ENCODE measurements at regions not wholly inside any gene's neighbourhood (a gene's known extent, or its start where the extent isn't known, plus 50 kb on each side); places are given as distances from the start of the nearest gene placed in this dataset.

GRCh38 chr13:39185326-39185725 is 147.1 kb downstream of the NHLRC3 start:
- H3K4me1 Mint-ChIP-seq (ENCODE audit: low read depth) = no peaks in the 10 kb centered on the region
- H3K27ac Mint-ChIP-seq = no peak overlapping the region
- H3K36me3 Mint-ChIP-seq (ENCODE audit: low read depth) = no peaks in the 10 kb centered on the region
- DNase-seq = no peak
- H3K4me3 Mint-ChIP-seq = no peak overlapping the region
- POLR2A ChIA-PET = no interaction called here
- ATAC-seq = no peak
- peaks cover 5% of the 10 kb centered on the region for H3K27me3 Mint-ChIP-seq (ENCODE audit: low read depth)
- CTCF ChIA-PET = no interaction called here
- no peaks in the 10 kb centered on the region for H3K9me3 Mint-ChIP-seq (ENCODE audit: insufficient read depth)

- ChIA-PET POLR2A (no interaction called here), CTCF (no interaction called here)
- no peaks in the 10 kb centered on the region for H3K4me1 Mint-ChIP-seq (ENCODE audit: low read depth)
- H3K27ac Mint-ChIP-seq = no peak overlapping the region
- no peak for ATAC-seq
- no peaks in the 10 kb centered on the region for H3K36me3 Mint-ChIP-seq (ENCODE audit: low read depth)
- peaks cover 6% of the 10 kb centered on the region for H3K27me3 Mint-ChIP-seq (ENCODE audit: low read depth)
- H3K9me3 Mint-ChIP-seq (ENCODE audit: insufficient read depth) = no peaks in the 10 kb centered on the region
- no peak overlapping the region for H3K4me3 Mint-ChIP-seq
- DNase-seq = no peak
These were observed 148.1 kb downstream of the NHLRC3 start for GRCh38 chr13:39186205-39186875.

GRCh38 chr13:39189778-39190177 is 151.5 kb downstream of the NHLRC3 start:
- POLR2A ChIA-PET = no interaction called here
- no peak for ATAC-seq
- Mint-ChIP-seq H3K36me3 (ENCODE audit: low read depth) (no peaks in the 10 kb centered on the region), H3K9me3 (ENCODE audit: insufficient read depth) (no peaks in the 10 kb centered on the region), H3K4me1 (ENCODE audit: low read depth) (no peaks in the 10 kb centered on the region), H3K27me3 (ENCODE audit: low read depth) (peaks cover 10% of the 10 kb centered on the region), H3K27ac (no peak overlapping the region), H3K4me3 (no peak overlapping the region)
- CTCF ChIA-PET = no interaction called here
- no peak for DNase-seq

GRCh38 chr13:39196965-39197646 is 158.8 kb downstream of the NHLRC3 start:
- ChIA-PET POLR2A (no interaction called here), CTCF (no interaction called here)
- ATAC-seq (no peak), DNase-seq (no peak)
- no peak overlapping the region for H3K4me3 Mint-ChIP-seq
- H3K36me3 Mint-ChIP-seq (ENCODE audit: low read depth) = no peaks in the 10 kb centered on the region
- no peak overlapping the region for H3K27ac Mint-ChIP-seq
- no peaks in the 10 kb centered on the region for H3K9me3 Mint-ChIP-seq (ENCODE audit: insufficient read depth)
- H3K27me3 Mint-ChIP-seq (ENCODE audit: low read depth) = peaks cover 6% of the 10 kb centered on the region
- no peaks in the 10 kb centered on the region for H3K4me1 Mint-ChIP-seq (ENCODE audit: low read depth)

- no peak overlapping the region for H3K27ac Mint-ChIP-seq
- H3K4me1 Mint-ChIP-seq (ENCODE audit: low read depth) = no peaks in the 10 kb centered on the region
- no peak for ATAC-seq
- DNase-seq = no peak
- H3K9me3 Mint-ChIP-seq (ENCODE audit: insufficient read depth) = no peaks in the 10 kb centered on the region
- no peak overlapping the region for H3K4me3 Mint-ChIP-seq
- ChIA-PET POLR2A (no interaction called here), CTCF (no interaction called here)
- H3K27me3 Mint-ChIP-seq (ENCODE audit: low read depth) = peaks cover 6% of the 10 kb centered on the region
- H3K36me3 Mint-ChIP-seq (ENCODE audit: low read depth) = no peaks in the 10 kb centered on the region
These were observed 159.4 kb downstream of the NHLRC3 start for GRCh38 chr13:39197647-39198007.

- DNase-seq = no peak
- H3K36me3 Mint-ChIP-seq (ENCODE audit: low read depth) = no peaks in the 10 kb centered on the region
- no peaks in the 10 kb centered on the region for H3K27me3 Mint-ChIP-seq (ENCODE audit: low read depth)
- ChIA-PET CTCF (no interaction called here), POLR2A (no interaction called here)
- H3K4me3 Mint-ChIP-seq = no peak overlapping the region
- no peaks in the 10 kb centered on the region for H3K9me3 Mint-ChIP-seq (ENCODE audit: insufficient read depth)
- no peak for ATAC-seq
- H3K4me1 Mint-ChIP-seq (ENCODE audit: low read depth) = no peaks in the 10 kb centered on the region
- no peak overlapping the region for H3K27ac Mint-ChIP-seq
These were observed 162.1 kb downstream of the NHLRC3 start for GRCh38 chr13:39200249-39200910.

GRCh38 chr13:39201180-39201579 is 162.9 kb downstream of the NHLRC3 start:
- DNase-seq (no peak), ATAC-seq (no peak)
- no peak overlapping the region for H3K27ac Mint-ChIP-seq
- ChIA-PET POLR2A (no interaction called here), CTCF (no interaction called here)
- H3K4me3 Mint-ChIP-seq = no peak overlapping the region
- H3K36me3 Mint-ChIP-seq (ENCODE audit: low read depth) = no peaks in the 10 kb centered on the region
- no peaks in the 10 kb centered on the region for H3K27me3 Mint-ChIP-seq (ENCODE audit: low read depth)
- no peaks in the 10 kb centered on the region for H3K4me1 Mint-ChIP-seq (ENCODE audit: low read depth)
- H3K9me3 Mint-ChIP-seq (ENCODE audit: insufficient read depth) = no peaks in the 10 kb centered on the region

- H3K27me3 Mint-ChIP-seq (ENCODE audit: low read depth) = no peaks in the 10 kb centered on the region
- POLR2A ChIA-PET = no interaction called here
- DNase-seq = no peak
These were observed 164.5 kb downstream of the NHLRC3 start for GRCh38 chr13:39202746-39203145.

GRCh38 chr13:39208636-39209035 is 170.4 kb downstream of the NHLRC3 start:
- no peaks in the 10 kb centered on the region for H3K4me1 Mint-ChIP-seq (ENCODE audit: low read depth)
- no peaks in the 10 kb centered on the region for H3K27me3 Mint-ChIP-seq (ENCODE audit: low read depth)
- H3K36me3 Mint-ChIP-seq (ENCODE audit: low read depth) = no peaks in the 10 kb centered on the region

More at GRCh38 chr13:39202746-39203145, 164.5 kb downstream of the NHLRC3 start:
- no peak overlapping the region for H3K27ac Mint-ChIP-seq
- ATAC-seq = no peak
- CTCF ChIA-PET = no interaction called here
- no peaks in the 10 kb centered on the region for H3K4me1 Mint-ChIP-seq (ENCODE audit: low read depth)
- H3K36me3 Mint-ChIP-seq (ENCODE audit: low read depth) = no peaks in the 10 kb centered on the region
- H3K4me3 Mint-ChIP-seq = no peak overlapping the region
- no peaks in the 10 kb centered on the region for H3K9me3 Mint-ChIP-seq (ENCODE audit: insufficient read depth)

GRCh38 chr13:39209731-39210531 is 171.7 kb downstream of the NHLRC3 start:
- H3K4me3 Mint-ChIP-seq = no peak overlapping the region
- ATAC-seq (no peak), DNase-seq (no peak)
- no peaks in the 10 kb centered on the region for H3K27me3 Mint-ChIP-seq (ENCODE audit: low read depth)
- H3K4me1 Mint-ChIP-seq (ENCODE audit: low read depth) = no peaks in the 10 kb centered on the region
- ChIA-PET CTCF (no interaction called here), POLR2A (no interaction called here)
- no peaks in the 10 kb centered on the region for H3K36me3 Mint-ChIP-seq (ENCODE audit: low read depth)
- H3K27ac Mint-ChIP-seq = no peak overlapping the region
- H3K9me3 Mint-ChIP-seq (ENCODE audit: insufficient read depth) = no peaks in the 10 kb centered on the region

More at GRCh38 chr13:39208636-39209035, 170.4 kb downstream of the NHLRC3 start:
- ChIA-PET POLR2A (no interaction called here), CTCF (no interaction called here)
- H3K4me3 Mint-ChIP-seq = no peak overlapping the region
- no peak for DNase-seq
- H3K27ac Mint-ChIP-seq = no peak overlapping the region
- H3K9me3 Mint-ChIP-seq (ENCODE audit: insufficient read depth) = no peaks in the 10 kb centered on the region
- no peak for ATAC-seq

GRCh38 chr13:39210961-39211534 is 172.8 kb downstream of the NHLRC3 start:
- ATAC-seq (no peak), DNase-seq (no peak)
- Mint-ChIP-seq H3K4me1 (ENCODE audit: low read depth) (no peaks in the 10 kb centered on the region), H3K4me3 (no peak overlapping the region), H3K36me3 (ENCODE audit: low read depth) (no peaks in the 10 kb centered on the region), H3K27ac (no peak overlapping the region), H3K9me3 (ENCODE audit: insufficient read depth) (no peaks in the 10 kb centered on the region), H3K27me3 (ENCODE audit: low read depth) (peaks cover 2% of the 10 kb centered on the region)
- ChIA-PET POLR2A (no interaction called here), CTCF (no interaction called here)

- no peaks in the 10 kb centered on the region for H3K36me3 Mint-ChIP-seq (ENCODE audit: low read depth)
- POLR2A ChIA-PET = no interaction called here
- ATAC-seq (no peak), DNase-seq (no peak)
- H3K4me1 Mint-ChIP-seq (ENCODE audit: low read depth) = no peaks in the 10 kb centered on the region
- H3K27ac Mint-ChIP-seq = no peak overlapping the region
- peaks cover 2% of the 10 kb centered on the region for H3K27me3 Mint-ChIP-seq (ENCODE audit: low read depth)
- no peaks in the 10 kb centered on the region for H3K9me3 Mint-ChIP-seq (ENCODE audit: insufficient read depth)
- CTCF ChIA-PET = no interaction called here
- no peak overlapping the region for H3K4me3 Mint-ChIP-seq
These were observed 177.7 kb downstream of the NHLRC3 start for GRCh38 chr13:39215971-39216370.

Measured in activated CD8-positive, alpha-beta T cell treated with anti-CD3 and anti-CD28 coated beads, Interleukin-2, amount 10 ng/mL, durations not matched to agents 7 days and 5 days (primary cell).